ENCODE measurements at regions not wholly inside any gene's neighbourhood (a gene's known extent, or its start where the extent isn't known, plus 50 kb on each side); places are given as distances from the start of the nearest gene placed in this dataset.
A peak's percentile ranks its signal among the peaks of the same experiment; 100 is the strongest.

DNA sequence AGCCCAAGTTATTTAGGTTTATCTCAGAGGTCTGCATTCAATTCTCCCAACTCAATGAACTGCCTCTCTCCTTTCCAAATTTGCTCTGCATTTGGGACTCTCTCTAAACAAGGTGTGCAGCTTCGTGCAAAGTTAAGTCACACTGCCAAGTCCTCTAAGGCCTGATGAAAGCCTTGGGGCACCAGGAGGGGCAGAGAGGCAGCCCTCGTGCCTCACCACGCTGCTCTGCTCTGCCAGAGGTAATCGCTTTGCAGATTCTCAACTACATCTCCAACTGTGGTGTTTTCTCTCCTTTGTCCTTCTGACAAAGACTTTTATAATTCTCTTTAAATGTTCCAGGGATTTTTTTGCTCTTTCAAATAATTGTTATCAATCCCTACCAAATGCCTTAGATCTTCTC, 283.0 kb downstream of the MEIS1 start:
- DNase-seq (ENCODE audit: low read depth), result no peak

DNA sequence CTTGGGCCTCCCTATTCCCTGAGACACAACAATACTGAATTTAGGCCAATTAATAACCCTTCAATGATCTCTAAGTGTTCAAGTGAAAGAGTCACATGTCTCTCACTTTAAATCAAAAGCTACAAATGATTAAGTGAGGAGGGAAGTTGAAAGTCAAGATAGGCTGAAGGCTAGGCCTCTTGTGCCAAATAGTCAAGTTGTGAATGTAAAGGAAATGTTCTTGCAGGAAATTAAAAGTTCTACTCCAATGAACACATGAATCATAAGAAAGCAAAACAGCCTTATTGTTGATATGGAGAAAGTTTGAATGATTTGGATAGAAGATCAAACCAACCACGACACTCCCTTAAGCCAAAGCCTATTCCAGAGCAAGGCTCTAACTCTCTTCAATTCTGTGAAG, 286.9 kb downstream of the MEIS1 start:
- no peak for DNase-seq (ENCODE audit: low read depth)

DNA sequence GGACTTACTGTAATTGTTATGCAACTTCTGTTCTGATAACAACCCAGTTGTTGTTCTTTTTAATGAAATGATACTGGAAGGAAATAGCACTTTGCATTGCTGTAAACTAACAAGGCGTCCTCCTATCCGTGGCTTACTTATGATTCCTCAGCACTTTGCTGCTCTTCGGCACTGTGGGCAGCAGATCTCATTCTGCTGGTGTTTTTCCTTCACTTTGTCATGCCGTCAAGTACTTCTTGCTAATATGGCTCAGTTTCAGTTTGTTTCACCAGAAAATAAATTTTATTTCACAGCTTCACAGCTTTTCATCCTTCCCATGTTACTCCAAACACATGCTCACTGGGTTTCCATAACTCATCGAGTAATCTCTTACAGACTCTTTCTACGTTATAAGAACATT, 289.3 kb downstream of the MEIS1 start:
- no peak for DNase-seq (ENCODE audit: low read depth)

DNA sequence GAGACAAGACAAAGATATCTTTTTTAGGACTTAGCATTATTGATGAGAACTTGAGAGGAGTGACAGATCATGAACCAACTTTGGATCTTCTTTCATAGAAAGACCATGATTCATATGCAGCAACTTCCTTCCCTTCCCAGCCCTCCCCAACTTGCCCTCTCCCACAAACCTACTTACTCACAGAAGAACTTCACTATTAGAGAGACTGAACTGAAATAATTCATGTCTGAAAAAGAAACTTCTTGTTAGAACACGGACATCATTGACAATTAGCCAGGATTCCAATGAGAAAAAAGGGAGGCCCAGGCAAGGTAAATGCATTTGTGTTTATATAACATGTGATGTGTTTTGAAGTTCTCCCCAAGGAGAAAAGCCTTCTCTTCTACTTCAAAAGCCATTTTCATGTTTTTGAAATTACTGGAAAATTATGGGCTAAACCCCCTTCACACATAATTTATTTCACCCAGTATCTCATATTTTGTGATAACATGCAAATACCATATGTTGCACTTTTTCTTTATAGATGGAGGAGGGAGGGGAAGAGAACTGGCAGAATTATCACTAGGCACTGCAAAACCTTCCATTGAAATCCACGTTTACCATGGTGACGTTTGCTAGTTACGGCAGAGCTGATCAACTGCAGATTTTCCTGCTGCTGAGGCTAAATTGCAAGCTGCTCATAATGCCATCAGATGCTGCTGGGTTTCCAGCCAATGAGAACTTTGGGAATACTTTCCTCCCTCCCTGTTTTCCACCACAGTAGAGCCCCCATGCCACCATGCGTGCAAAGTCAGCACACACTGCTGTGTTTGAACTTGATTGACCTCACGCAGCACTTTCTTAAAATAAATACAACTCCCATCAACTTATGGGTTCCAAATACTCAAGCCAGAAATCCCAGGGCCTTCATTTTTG, 294.7 kb downstream of the MEIS1 start:
- peak; percentile 5 for DNase-seq (ENCODE audit: low read depth)

DNA sequence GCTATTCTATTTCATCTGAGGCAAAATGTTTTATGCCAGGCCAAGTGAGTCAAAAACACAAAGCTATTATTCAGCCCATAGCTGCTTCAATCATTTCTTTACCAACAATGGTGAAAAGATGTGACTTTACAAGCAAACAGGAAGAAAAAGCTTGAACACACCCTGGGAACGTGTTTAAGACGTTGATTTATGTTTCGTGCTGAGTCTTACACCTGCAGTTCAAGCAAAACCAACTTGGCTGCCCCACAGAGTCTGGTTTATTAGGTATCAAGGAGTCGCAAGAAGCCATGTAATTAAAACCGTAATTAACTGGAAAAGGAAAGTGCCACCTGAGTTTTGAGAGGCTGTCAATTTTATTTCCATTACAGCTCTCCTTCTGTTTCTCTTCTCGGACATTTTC, 295.5 kb downstream of the MEIS1 start:
- no peak for DNase-seq (ENCODE audit: low read depth)

DNA sequence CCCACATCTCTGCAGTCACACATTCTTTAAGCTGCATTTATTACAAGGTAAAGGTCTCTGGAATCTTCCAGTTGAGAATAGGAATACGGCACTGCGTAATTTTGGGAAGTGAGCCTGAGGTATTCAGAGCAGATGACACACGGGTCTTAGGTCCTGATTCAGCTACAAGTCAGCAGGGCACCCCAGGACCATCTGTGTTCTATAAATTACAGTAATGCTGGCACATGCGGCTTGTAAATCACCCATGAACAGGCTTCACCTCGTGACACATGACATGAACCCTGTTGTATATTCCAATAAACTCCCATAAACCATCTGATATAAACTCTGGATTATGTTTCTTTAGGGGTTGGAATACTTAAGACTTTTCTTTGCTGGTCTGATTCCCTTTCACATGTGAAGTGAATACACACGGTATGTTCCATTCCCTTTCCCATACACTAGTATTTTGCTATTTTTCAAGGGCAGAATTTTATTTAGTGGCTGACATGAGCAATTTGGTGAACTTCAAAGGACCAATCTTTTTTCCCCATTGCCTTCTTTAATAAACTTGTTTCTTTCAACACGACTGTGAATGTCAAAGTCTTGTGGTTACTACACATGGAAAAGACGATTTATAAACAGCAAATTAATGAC, 298.6 kb downstream of the MEIS1 start:
- no peak for DNase-seq (ENCODE audit: low read depth)

DNA sequence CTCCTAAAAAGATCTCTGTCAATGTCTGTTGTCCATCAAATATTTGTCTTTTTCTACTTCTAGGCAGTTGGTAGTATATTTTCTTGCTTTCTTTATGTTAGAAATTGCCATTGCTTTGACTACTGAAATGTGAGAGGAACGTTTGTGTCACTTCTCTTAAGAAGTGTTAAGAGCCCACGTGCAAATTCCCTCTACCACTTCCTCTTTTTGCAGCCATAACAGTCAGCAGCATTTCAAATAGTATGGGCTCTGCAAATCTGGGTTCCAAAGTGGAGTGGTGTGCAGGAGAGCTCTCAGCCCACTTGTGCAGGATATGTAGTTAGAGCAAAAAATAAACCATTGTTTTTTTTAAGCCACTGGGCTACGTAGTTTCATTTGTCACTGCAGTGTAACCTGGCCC, 314.0 kb downstream of the MEIS1 start:
- no peak for DNase-seq (ENCODE audit: low read depth)

DNA sequence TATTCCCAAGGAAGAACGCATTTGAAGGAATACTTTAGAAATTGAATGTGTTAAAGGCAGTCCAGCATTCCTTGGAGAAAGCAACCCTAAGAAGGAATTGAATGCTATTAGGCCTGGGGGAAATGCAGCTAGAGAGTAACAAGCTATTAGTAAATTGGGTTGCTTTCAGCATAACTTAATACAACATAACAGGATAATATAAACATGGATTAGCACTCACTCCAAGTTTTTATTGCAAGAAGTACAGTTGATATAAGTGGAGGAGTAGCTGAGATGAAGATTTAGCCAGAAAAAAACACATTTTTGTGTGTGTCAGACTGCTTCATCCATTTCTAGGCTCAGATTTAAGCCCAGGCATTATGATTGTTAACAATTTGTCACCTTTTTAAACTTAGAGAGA, 314.6 kb downstream of the MEIS1 start:
- no peak for DNase-seq (ENCODE audit: low read depth)

DNA sequence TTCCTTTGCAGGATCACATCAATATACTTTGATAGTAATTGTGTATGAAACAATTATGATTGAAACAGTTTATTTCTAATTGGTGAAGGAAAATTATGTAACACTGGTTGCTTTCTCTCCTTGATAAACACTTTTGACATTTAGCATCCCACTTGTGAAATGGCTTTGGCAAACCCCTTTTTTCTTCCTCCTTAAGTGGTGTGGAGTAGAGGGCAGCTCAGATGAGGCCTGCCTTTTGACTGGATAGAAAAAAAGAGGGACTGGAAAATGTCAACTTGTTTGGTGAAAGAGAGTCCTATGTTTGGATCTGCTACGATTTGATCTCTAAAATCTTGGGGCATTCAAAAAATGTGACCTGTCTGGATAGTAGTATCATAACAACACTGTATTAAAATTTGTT, 318.3 kb downstream of the MEIS1 start:
- DNase-seq (ENCODE audit: low read depth), result no peak

DNA sequence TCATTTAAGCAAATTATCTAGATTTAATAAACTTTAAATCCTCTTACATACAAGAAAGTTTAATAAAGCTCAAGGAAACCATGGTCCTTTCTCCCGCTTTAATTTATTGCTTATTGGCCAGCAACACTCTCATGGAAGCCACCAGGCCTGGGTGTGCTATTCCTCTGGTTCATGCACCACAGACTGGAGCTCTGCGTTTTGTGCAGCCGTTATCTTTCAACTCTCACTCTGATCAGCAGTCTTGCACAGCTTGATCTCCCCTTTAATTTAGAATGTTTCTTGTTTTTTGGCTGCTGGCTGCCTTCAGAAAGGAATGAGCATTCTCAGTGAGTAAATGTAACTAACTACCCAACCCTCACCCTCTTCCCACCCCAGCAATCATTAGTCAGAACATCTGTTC, 318.7 kb downstream of the MEIS1 start:
- DNase-seq (ENCODE audit: low read depth), result no peak

DNA sequence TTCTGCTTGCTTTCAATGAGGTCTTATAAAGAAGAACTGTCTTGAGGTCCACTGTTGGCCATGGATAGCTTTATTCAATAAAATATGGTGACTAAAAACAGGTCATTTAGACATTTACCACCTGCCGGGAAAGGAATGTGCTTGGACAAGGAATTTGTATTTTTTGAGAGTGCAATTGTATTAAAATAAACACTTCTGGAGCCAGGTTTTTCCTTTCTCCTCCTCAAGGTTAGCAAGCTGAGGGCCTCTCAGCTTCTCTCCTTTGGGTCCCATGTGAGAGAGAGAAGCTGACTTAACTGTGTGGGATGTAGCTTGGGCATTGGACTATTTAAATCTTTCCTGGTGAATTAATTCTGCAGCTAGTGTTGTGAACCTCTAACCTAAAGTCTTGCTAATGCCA, 321.0 kb downstream of the MEIS1 start:
- no peak for DNase-seq (ENCODE audit: low read depth)

DNA sequence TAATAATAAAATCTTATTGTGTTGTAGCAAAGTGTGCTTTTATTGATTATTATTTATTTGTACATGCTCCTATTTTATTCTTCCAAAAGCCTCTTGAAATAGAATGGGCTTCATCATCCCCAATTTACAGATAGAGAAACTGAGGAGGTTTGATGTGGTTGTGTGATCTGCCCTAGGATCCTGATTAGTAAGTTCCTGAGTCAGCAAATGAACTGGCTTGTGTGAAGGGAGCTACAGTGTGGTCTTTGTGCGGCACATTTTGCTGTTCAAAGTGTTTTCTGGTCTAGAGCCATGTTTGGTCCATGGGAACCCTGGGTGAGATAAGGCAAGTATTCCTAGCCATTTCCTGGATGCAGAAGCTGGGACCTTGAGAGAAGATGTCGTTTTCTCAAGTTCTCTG, 326.9 kb downstream of the MEIS1 start:
- DNase-seq (ENCODE audit: low read depth), result no peak

DNA sequence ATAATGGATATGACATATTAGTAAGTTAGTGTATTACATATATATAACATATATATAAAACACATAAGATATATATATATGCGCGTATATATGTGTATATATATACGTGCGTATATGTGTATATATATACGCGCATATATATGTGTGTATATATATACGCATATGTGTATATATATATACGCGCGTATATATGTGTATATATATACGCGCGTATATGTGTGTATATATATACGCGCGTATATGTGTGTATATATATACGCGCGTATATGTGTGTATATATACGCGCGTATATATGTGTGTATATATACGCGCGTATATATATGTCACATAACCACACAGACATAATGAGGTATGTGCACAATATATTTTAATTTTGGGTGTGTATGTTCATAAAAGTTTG, 327.8 kb downstream of the MEIS1 start:
- DNase-seq (ENCODE audit: low read depth), result no peak

DNA sequence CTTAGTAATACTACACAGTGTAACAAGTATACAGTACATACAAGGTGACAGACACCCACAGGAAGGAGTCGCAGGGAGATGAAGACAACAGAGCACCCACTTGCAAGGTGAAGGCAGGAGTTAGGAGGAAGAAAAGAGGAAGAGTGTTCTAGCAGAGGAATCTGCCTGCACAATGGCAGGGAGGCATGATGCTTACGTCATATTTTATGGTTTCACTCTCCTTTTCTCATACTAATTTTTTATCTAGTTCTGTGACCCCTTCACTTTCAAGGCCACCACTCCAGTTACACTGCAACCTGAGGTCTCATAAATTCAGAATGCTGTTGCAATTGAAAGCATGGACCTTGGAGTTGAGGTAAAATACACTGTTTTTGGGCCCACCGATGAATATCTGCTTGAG, 331.7 kb downstream of the MEIS1 start:
- DNase-seq (ENCODE audit: low read depth), result no peak

DNA sequence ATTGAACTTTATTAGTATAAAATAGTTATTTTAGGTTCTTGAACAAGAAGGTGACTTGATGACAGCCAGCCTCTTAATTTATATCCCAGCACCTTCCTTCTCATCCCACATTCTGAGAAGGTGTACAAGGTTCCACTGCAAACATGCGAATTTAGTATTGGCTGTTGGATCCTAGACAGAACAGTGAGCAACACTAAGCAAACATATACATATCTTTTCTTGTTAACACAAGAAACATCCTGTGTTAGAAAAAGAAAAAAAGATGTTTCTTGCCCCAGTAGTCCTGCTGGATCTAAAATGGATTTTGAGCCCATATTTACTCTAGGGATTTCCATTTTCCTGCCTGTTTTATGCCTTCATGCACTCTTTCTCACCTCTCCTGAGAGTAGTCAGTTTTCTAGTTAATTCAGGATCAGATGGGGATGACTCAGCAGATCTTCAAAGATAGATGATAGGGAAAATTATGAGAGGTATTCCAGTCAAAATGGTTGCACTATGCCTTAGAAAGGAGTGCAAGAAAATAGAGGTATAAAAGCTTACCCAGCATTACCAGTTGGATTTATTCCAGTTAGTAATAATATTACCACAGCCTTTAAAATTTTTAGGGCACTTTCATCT, 336.5 kb downstream of the MEIS1 start:
- DNase-seq (ENCODE audit: low read depth), result peak; percentile 32

DNA sequence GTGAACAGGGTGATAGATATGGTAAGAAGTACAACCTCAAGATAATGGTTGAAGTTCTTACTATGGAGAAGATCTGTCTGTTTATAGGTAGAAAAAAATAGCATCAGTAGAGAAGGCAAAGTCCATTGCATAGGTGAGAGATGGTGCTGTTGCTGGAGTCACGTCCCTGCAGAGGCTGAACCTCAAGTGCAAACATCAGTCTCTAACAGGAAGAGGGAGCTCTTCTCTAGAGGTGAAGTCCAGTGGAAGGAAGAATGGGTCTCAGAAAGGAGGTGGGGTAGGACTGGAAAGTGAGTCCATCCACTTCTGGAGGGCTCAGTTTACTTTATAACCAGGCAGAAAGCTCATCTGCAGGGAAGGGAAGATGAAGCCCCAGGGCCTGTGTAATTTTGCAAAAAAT, 337.7 kb downstream of the MEIS1 start:
- peak; percentile 19 for DNase-seq (ENCODE audit: low read depth)

DNA sequence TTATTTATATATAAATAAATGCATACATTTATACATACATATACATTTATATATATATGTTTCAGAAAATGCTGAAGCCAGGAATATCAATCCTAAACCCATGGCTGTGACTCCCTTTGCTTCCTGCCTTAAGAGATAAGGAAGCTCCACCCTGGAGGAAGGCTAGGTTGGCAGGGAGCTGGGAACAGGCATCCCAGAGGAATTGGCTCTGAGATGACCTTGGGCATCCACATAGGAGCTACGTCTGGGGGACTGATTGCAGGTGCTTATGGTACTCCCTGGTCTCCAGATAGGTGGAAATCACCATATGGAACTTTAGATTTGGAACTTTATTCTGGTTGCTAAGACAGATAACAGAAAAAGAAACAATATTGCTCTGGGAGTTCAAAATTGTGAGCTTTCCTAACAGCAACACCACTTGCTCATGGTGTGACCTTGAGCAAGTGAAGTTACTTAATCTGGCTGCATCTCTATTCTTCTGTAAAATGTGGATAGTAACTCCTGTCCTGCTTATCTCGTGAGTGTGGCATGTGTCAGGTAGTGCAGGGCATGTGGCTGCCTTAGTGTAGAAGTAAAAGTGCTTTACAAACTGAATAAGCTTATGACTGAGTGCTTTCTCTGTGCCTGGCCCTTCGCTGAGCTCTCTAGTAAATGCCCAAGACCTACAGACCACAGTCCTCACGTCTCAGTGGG, 341.0 kb downstream of the MEIS1 start:
- DNase-seq (ENCODE audit: low read depth), result no peak

DNA sequence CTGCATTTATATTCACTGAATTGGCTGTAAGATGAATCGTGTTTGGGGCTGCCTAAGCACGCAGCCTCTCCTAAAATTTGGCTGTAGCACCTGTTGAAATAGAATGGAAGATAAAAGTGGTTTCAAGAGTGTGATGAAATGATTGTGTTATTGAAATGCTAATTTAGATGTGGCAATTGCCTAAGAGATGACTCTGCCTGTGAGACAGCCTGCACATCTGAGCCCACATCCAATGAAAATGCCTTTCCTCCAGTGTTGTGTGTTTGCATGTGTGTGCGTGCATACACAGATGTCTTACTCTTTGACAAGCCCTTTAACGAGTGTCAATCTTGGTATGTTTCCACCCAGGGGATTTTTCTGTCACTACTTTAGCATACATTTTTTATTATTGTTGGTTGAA, 346.9 kb downstream of the MEIS1 start:
- DNase-seq (ENCODE audit: low read depth), result no peak

DNA sequence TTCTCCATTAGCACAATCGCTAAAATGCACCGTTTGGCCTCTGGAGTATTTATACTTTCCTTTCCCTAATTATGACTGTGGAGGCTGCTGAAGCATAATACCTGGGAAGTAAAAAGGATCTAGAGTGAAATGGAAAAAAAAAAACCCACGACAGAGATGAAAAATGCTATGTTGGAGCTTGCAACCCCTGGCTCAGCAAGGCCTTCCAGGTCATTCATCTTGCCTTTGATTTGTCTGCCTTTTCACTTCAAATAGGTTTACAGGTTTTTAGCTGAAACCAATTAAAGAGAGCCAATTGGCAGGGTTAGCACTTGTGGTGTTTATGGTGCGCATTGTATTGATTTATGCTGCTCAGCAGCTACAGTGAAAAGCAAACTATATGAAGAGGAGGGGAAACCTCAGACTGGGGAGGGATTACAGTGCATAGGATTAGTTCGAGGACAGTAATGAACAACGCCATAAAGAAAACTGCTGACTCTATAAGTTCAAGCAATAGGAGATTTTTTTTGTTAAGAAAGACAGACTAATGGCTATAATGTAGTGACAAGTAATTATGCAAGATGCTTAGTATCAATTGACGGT, 347.9 kb downstream of the MEIS1 start:
- DNase-seq (ENCODE audit: low read depth), result no peak

DNA sequence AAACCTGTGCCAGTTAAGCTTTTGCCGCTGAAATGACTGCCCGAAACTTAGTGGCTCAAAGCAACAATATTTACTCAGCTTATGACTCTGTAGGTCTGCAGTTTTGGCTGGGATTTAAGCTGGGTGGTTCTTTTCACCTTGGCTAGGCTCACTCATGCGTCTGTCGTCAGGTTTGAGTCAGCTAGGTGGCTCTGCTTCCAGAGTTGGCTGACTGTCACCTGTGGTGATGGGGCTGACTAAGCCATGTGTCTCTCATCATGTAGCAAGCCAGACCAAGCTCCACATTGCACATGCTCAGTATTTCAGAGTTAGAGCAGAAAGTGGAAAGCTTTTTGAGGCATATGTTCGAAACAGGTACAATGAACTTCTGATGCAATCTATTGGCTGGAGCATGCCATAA, 354.8 kb downstream of the MEIS1 start:
- DNase-seq (ENCODE audit: low read depth), result peak; percentile 80

DNA sequence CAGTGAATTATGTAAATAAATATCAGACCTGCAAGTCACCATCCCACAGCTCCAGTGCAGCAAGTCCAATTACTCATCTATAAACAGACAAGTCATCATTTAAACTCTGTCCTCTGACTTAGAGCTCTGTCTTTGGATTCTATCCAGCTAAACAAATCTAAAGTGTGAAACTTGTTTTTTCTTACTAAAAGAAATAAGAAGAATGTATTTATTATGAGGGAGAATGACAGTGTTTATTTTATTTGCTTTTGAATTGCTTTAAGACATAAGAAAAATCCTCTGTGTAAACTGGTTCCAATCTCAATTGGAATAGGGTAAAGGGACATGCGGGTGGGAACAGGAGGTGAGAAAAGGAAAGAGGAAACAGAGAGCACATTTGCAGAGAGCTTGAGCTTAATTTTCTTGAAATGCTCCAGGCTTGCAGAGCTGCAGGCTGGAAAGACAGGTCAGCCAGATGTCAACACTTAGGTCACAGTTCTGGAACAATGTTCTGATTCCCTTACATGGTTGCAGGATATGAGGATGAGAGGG, 355.8 kb downstream of the MEIS1 start:
- DNase-seq (ENCODE audit: low read depth), result peak; percentile 75

DNA sequence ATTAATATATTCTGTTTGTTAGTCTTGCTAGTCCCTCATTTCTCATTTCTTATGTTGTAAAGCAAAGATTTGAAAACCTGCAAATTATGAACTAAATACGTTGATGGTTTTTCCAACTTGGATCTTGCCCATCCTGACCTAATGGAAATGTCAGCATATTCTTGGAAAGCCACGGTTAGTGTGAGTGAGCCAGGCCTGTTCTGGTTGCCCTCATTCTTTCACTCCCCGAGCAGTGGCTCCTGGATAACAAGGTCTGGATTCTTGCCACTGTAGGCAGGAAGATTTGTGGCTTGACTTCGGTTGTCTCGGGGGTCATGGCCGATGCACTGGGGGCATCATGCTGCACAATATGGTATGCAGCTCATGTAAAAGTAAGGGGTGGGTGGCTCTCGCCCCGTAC, 359.1 kb downstream of the MEIS1 start:
- peak; percentile 6 for DNase-seq (ENCODE audit: low read depth)
